Epithelial cell of proximal tubule (primary cell): ENCODE measurements at regions not wholly inside any gene's neighbourhood (a gene's known extent, or its start where the extent isn't known, plus 50 kb on each side); places are given as distances from the start of the nearest gene placed in this dataset.
"Not testable (repeated sequence)": the region's sequence is repeated elsewhere in the genome, so short reads cannot be mapped to it uniquely, and the experiment has no call there.

ENCODE experiments used
- DNase-seq: peaks from one replicate; pipeline ENCODE4 v3.0.0-alpha.2; 2011; ENCODE audit warnings: low read depth
- H3K4me3 ChIP-seq: 2 replicates; pipeline ENCODE4 v1.5.1; 2011; ENCODE audit warnings: low read depth, mild to moderate bottlenecking, low read length
- TF ChIP-seq, protein P1 (sequence below): conservative IDR thresholded peaks from 2 replicates; pipeline ENCODE4 v1.5.1; 2012; ENCODE audit warnings: low read depth, mild to moderate bottlenecking, low read length

DNA sequence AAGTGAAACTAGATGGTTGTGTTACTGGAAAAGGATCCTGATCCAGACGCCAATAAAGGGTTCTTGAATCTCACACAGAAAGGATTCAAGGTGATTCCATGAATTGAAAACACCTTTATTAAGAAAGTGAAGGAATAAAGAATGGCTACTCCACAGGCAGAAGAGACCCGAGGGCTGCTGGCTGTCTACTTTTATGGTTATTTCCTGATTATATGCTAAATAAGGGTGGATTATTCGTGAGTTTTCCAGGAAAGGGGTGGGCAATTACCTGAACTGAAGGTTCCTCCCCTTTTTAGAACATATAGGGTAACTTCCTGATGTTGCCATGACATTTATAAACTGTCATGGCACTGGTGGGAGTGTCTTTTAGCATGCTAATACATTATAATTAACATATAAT lies 50.9 kb upstream of the WARS2 start:
- no peak for DNase-seq
- TF ChIP-seq, protein P1, sequence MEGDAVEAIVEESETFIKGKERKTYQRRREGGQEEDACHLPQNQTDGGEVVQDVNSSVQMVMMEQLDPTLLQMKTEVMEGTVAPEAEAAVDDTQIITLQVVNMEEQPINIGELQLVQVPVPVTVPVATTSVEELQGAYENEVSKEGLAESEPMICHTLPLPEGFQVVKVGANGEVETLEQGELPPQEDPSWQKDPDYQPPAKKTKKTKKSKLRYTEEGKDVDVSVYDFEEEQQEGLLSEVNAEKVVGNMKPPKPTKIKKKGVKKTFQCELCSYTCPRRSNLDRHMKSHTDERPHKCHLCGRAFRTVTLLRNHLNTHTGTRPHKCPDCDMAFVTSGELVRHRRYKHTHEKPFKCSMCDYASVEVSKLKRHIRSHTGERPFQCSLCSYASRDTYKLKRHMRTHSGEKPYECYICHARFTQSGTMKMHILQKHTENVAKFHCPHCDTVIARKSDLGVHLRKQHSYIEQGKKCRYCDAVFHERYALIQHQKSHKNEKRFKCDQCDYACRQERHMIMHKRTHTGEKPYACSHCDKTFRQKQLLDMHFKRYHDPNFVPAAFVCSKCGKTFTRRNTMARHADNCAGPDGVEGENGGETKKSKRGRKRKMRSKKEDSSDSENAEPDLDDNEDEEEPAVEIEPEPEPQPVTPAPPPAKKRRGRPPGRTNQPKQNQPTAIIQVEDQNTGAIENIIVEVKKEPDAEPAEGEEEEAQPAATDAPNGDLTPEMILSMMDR, result no peak
- H3K4me3 ChIP-seq, result no peak overlapping the region

- DNase-seq, result no peak
- H3K4me3 ChIP-seq, result no peak overlapping the region
- TF ChIP-seq, protein P1, result no peak
Measured at GRCh38 chr1:119204197-119204960, 63.9 kb upstream of the WARS2 start.

DNA sequence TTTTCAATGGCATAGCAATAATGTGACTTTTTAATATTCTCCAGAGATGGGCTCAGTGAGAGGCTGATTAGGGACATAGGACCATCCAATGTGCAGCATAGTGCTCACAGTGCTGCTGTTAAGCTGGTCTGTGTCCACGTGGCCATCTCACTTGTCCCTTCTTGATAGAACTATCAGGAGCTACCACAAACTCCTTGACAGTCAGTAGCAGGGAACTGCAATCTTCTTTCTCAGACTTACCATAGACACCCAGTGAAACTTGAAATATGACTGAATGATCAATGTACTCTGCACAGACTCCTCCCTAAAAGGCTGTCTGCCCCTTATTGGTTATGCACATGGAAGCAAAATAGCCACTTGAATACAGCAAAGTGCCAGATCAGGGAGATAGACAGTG lies 64.5 kb upstream of the WARS2 start:
- TF ChIP-seq, protein P1, result no peak
- H3K4me3 ChIP-seq, result no peak overlapping the region
- no peak for DNase-seq

- no peak for DNase-seq
- TF ChIP-seq, protein P1, result no peak
Measured at GRCh38 chr1:119209061-119209460, 68.6 kb upstream of the WARS2 start.

GRCh38 chr1:119209596-119210295 lies 69.3 kb upstream of the WARS2 start:
- TF ChIP-seq, protein P1, result no peak
- DNase-seq, result no peak
- no peak overlapping the region for H3K4me3 ChIP-seq

More at GRCh38 chr1:119209061-119209460, 68.6 kb upstream of the WARS2 start:
- H3K4me3 ChIP-seq, result no peak overlapping the region

DNA sequence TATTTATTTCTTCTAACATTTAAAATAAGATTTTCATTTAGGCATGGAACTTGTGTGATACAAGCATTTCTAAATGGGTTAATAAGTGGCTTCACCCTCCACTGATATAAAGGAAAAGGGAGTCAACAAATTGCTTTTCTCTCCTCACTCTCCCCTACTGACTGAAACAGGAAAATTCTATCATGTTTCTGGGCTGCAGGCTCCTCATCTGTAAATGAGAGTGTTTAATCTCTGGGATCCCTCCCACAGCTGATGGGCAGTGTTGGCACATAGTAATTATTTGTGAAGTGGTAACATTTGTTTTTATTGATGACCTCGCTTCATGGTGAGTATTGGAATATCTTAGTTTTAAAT lies 69.8 kb upstream of the WARS2 start:
- no peak overlapping the region for H3K4me3 ChIP-seq
- TF ChIP-seq, protein P1, result no peak
- DNase-seq, result no peak

- not testable (repeated sequence) for DNase-seq, H3K4me3 ChIP-seq
Measured at GRCh38 chr1:119213213-119213612, 72.8 kb upstream of the WARS2 start.

DNA sequence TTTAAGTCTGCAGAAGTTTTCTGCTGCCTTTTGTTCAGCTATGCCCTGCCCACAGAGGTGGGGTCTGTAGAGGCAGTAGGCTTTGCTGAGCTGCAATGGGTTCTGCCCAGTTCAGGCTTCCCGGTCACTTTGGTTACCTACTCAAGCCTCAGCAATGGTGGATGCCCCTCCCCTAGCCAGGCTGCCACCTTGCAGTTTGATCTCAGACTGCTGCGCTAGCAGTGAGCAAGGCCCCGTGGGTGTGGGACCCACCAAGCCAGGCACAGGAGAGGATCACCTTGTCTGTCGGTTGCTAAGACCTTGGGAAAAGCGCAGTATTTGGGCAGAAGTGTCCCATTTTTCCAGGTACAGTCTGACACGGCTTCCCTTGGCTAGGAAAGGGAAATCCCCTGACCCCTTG lies 74.5 kb upstream of the WARS2 start:
- H3K4me3 ChIP-seq, DNase-seq: not testable (repeated sequence)
